Tibial nerve (tissue), 3 donors: ENCODE measurements at regions not wholly inside any gene's neighbourhood (a gene's known extent, or its start where the extent isn't known, plus 50 kb on each side); places are given as distances from the start of the nearest gene placed in this dataset.

Experiments
- POLR2A ChIP-seq, 2 donors: fragments of 450-650 bp; IDR thresholded peaks; one replicate each; pipeline ENCODE4 v1.6.1; 2017; ENCODE audit warnings: antibody characterized with exemption in 2 of 2, mild to moderate bottlenecking in 2 of 2, moderate library complexity in 2 of 2
- TF ChIP-seq, protein P1 (sequence below), 5 experiments: fragments of 200-600 bp in 3 of 5; fragments of 450-650 bp in 2 of 5; sonication (generic) in 3 of 5; IDR thresholded peaks; one replicate each; pipeline ENCODE4 v1.5.1; 2016 to 2019; ENCODE audit warnings: antibody characterized with exemption in 5 of 5, mild to moderate bottlenecking in 3 of 5, moderate library complexity in 2 of 5

DNA sequence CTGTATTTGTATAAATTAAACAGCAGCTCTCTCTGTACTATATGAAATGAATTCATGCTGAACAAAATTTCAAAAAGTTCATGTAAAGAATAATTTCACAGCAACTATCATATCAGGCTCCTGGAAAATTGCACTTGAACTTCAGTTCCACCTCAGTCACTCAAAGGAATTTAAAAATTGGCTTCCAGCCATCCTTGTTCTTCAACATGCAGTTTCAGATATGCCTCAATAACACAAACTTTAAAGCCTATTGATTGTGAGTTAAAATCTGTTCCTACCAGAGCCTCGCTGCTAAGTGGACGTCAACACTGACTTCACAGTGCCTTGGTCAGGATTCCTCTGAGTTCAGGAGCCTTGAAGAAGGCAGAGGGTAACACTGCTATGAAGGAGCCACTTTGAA lies 418.7 kb upstream of the WWC1 start:
- TF ChIP-seq, protein P1, sequence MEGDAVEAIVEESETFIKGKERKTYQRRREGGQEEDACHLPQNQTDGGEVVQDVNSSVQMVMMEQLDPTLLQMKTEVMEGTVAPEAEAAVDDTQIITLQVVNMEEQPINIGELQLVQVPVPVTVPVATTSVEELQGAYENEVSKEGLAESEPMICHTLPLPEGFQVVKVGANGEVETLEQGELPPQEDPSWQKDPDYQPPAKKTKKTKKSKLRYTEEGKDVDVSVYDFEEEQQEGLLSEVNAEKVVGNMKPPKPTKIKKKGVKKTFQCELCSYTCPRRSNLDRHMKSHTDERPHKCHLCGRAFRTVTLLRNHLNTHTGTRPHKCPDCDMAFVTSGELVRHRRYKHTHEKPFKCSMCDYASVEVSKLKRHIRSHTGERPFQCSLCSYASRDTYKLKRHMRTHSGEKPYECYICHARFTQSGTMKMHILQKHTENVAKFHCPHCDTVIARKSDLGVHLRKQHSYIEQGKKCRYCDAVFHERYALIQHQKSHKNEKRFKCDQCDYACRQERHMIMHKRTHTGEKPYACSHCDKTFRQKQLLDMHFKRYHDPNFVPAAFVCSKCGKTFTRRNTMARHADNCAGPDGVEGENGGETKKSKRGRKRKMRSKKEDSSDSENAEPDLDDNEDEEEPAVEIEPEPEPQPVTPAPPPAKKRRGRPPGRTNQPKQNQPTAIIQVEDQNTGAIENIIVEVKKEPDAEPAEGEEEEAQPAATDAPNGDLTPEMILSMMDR (IDR thresholded peaks at IDR 0.05) = no peak
- no peak for TF ChIP-seq POLR2A (IDR thresholded peaks at IDR 0.05)
